Muscle of back (tissue), 3 donors: ENCODE measurements at regions not wholly inside any gene's neighbourhood (a gene's known extent, or its start where the extent isn't known, plus 50 kb on each side); places are given as distances from the start of the nearest gene placed in this dataset.
A peak's percentile ranks its signal among the peaks of the same experiment; 100 is the strongest.
"Not testable (repeated sequence)": the region's sequence is repeated elsewhere in the genome, so short reads cannot be mapped to it uniquely, and the experiment has no call there.

Experiments
- DNase-seq, 3 donors: peaks; one replicate each; pipeline versions ENCODE4 v3.0.0 to v3.0.0-alpha.2; 2013

GRCh38 chr4:170990989-170991589, 822.1 kb upstream of the GALNTL6 start:
- DNase-seq = peak in 2 of 3 donors; percentile 2 to 24

- DNase-seq = no peak
These were observed 824.8 kb upstream of the GALNTL6 start for GRCh38 chr4:170988446-170988845.

GRCh38 chr4:170979736-170980135, 833.5 kb upstream of the GALNTL6 start:
- DNase-seq = peak in 2 of 3 donors; percentile 10 to 67

GRCh38 chr4:170978990-170979389, 834.2 kb upstream of the GALNTL6 start:
- DNase-seq = no peak

- DNase-seq = no peak
These were observed 859.3 kb upstream of the AADAT start for GRCh38 chr4:170949084-170949483.

GRCh38 chr4:170940043-170940724, 850.4 kb upstream of the AADAT start:
- no peak for DNase-seq

- no peak for DNase-seq
These were observed 848.8 kb upstream of the AADAT start for GRCh38 chr4:170938588-170938987.

GRCh38 chr4:170931321-170931720, 841.6 kb upstream of the AADAT start:
- peak in 1 of 3 donors; percentile 0 for DNase-seq

GRCh38 chr4:170888660-170889059, 798.9 kb upstream of the AADAT start:
- no peak for DNase-seq

- DNase-seq = peak in 2 of 3 donors; percentile 4 to 15
These were observed 797.6 kb upstream of the AADAT start for GRCh38 chr4:170887396-170887795.

GRCh38 chr4:170884969-170885570, 795.3 kb upstream of the AADAT start:
- no peak for DNase-seq

- not testable (repeated sequence) for DNase-seq
These were observed 791.9 kb upstream of the AADAT start for GRCh38 chr4:170881646-170882045.

GRCh38 chr4:170875868-170876267, 786.1 kb upstream of the AADAT start:
- peak in 1 of 3 donors; percentile 1 for DNase-seq

- no peak for DNase-seq
These were observed 783.0 kb upstream of the AADAT start for GRCh38 chr4:170872794-170873193.

GRCh38 chr4:170868170-170868569, 778.4 kb upstream of the AADAT start:
- DNase-seq = no peak

- no peak for DNase-seq
These were observed 764.3 kb upstream of the AADAT start for GRCh38 chr4:170854097-170854496.

GRCh38 chr4:170853422-170854021, 763.8 kb upstream of the AADAT start:
- DNase-seq = peak; percentile 5 to 28 (median 12)

- DNase-seq = no peak
These were observed 760.2 kb upstream of the AADAT start for GRCh38 chr4:170849969-170850368.

- no peak for DNase-seq
These were observed 738.0 kb upstream of the AADAT start for GRCh38 chr4:170827562-170828274.

- no peak for DNase-seq
These were observed 729.0 kb upstream of the AADAT start for GRCh38 chr4:170818786-170819185.

- no peak for DNase-seq
These were observed 715.6 kb upstream of the AADAT start for GRCh38 chr4:170805352-170805751.

GRCh38 chr4:170804930-170805329, 715.2 kb upstream of the AADAT start:
- DNase-seq = no peak
